ENCODE measurements at regions not wholly inside any gene's neighbourhood (a gene's known extent, or its start where the extent isn't known, plus 50 kb on each side); places are given as distances from the start of the nearest gene placed in this dataset.

DNA sequence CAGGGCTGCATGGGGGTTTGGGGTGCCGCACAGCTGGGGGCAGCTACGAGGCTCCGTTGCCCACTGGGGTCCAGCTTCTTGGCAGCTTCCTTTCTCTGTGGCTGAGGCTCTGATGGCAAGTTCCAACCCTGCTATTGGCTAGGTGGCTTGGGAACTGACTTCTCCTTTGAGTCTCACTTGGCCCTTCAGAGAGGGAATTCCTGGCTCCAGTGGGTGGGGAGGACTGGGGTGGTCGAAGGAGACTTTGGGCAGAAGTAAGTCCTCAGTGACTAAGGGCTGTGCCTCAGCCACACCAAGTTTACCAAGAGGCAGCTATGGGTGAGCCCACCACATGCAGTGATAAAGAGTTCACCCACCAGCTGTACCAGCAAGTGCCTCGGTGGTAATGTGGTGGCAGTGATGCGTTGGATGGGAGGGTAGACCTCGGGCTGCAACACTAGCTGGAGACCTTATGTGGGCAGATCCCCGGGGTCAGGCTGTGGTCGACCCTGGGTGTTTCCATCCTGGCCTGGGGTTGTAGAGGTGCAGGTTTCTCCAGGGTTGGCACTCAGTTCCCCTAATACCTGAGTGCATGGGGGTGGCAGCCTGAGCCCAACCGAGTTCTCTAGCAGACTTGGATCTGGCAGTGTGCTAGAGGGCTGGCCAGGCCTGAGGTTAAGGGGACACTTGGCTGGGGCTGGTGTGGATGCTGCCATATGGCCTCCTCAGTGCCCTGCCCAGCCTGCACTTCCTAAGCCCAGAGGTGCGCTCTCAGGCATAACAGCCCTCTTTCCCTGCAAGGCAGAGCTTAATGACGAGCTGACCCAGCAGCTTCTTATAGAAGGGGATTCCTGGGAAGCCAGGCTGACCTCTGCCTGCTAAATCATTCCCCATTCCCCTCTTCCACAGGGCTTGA lies 197.0 kb upstream of the CADM1 start:
- no peak for DNase-seq

GRCh38 chr11:115700496-115700895 lies 196.3 kb upstream of the CADM1 start:
- peak; percentile 91 for DNase-seq

DNA sequence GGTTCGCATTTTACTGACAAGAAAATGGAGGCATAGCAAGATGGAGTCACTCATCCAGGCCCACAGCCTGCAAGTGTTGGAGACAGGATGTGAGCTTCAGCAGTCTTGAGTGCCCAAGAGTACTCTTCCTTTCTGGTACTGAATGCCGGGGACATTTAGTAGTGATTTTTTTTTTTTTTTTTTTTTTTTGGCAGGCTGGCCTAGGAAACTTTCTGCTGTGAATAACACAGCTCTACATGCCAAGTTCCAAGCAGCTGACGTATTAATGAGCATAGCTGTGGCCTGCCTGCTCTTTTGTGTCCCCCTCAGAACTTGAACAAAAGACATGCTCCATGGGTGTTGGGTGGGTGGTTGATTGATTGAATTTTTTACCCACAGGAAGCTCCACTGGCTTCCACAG lies 195.5 kb upstream of the CADM1 start:
- no peak for DNase-seq

DNA sequence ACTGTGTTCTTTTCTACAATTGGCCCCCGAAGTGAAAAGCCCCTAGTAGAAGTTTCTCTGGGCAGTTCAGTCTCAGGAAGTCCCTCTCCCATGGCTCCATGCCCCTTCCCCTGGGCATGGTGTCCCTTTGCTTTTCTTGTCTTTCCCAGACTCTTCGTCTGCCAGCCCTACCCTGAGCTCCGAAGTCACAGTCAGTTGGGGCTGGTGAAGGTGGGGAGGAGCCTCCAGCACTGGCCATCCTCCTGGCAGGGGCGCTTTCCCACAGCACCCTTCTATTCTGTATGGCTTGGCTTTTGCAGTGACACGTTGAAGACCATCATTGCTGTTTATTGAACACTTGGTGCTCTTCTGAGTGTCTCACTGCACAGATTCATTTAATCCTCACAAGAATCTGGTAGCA lies 195.1 kb upstream of the CADM1 start:
- no peak for DNase-seq

- no peak for DNase-seq
Measured at GRCh38 chr11:115698243-115698642, 194.0 kb upstream of the CADM1 start.

- no peak for DNase-seq
Measured at GRCh38 chr11:115696563-115696962, 192.3 kb upstream of the CADM1 start.

GRCh38 chr11:115695677-115696364 lies 191.6 kb upstream of the CADM1 start:
- no peak for DNase-seq

DNA sequence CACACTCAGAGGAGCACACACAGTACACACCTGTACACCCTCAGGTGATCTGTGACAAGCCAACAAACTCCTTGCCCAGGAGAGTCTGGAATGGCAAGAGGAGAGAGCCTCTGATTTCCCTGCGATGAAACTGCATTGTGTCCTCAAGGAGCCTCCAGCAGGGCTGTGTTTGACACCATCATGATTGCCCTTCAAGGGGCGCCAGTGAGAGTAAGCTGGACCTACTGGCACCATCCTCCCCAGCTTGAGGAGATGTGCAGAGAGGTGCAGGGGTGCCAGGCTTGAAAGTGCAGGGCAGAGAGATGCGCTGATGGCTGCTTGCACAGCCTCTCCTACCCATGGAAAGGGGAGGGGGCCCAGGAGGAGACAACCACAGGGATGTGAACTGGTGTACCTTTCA lies 188.8 kb upstream of the CADM1 start:
- no peak for DNase-seq

- DNase-seq = no peak
Measured at GRCh38 chr11:115691030-115691429, 186.8 kb upstream of the CADM1 start.

DNA sequence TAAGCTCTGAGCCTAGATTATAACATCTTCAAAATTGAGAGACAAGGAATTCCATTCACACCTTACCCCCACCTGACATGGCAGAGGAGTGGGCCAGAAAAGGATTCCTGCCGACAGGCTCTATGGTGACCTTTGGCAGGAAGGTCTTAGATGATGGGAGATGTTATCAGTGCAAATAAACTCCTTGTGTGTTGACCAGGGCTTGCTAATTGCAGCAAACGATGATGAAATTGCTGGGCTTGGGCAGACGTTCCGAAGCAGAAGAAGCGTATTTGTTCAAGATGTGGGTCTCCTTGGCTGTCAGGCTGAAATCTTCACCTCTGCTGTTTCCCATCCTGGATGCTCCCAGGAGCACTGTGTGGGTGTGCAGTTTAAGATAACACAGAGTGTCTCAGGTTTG lies 183.7 kb upstream of the CADM1 start:
- DNase-seq = no peak

GRCh38 chr11:115684699-115685098 lies 180.5 kb upstream of the CADM1 start:
- no peak for DNase-seq

DNA sequence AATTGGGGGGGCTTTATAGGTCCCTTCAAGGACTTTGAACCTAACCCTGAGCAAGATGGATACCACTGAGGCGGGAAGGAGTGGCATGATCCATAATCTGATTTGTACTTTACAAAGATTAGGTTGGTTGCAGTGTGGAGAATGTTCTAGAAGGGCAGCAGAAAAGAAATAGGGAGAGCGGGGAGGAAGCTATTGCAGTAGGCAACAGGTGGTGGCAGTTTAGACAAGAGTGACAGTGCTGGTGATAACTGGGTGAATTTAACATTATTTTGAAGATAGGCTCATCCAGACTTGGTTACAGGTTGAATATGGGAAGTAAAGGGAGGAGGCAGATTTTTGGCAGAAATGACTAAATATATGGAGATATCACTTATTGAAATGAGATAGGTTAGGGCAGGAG lies 179.9 kb upstream of the CADM1 start:
- no peak for DNase-seq

GRCh38 chr11:115682888-115683287 lies 178.7 kb upstream of the CADM1 start:
- no peak for DNase-seq

GRCh38 chr11:115682101-115682500 lies 177.9 kb upstream of the CADM1 start:
- DNase-seq = no peak

DNA sequence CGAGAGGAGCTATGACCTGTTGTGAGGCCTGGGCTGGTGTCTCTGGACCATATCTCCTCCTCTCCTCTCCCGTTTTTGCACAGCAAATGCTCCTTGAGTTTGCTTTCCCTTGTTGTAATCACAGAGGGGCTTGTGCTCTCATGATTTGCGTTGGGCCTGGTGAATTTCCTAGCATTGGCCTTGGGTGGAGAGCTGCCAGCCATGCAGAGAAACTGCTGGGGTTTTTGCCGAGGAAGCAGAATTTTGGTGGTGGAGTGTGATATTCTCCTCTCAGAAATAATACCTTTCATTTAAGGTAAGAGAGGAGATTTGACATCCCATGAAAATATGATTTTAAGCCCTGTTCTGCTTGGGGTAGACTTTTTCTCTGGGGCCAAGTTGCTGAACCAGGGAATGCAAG lies 175.7 kb upstream of the CADM1 start:
- no peak for DNase-seq

DNA sequence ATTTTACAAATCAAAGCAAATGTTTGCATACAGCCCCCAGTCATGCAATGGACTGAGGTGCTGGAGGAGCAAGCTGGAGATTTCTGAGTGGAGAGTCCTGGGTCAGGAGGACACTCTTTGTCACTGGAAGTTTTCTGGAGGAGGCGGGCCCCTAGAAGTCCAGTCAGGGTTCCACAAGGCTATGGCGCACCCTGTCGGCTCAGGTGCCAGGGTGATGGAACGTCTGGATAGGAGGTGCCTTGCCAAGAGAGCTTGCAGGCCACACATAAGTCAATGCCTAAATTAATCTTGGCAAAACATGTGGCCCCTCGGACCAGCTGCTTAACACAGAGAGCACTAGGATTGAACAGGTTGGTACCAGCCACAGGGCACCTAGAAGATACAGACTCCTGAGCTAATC lies 174.7 kb upstream of the CADM1 start:
- DNase-seq = no peak

DNA sequence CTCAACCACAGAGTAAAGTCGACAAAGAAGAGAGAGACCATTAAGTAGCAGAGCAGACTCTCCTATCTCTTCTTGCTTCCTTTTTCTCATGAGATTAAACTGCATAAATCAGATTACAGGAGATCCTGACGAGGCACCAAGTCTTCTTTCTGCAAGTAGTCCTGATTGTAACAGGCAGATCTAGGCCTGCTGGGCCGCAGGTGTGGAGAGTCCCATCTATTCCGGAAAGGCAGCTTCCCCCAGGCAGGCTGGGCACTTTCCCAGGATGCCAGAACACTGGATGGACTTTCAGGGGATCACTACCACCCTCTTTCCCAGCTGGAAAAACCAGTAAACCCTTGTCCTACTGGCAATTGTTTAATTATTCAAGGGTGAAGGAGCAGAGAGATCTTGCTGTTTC lies 173.0 kb upstream of the CADM1 start:
- no peak for DNase-seq

GRCh38 chr11:115676768-115677167 lies 172.6 kb upstream of the CADM1 start:
- DNase-seq = no peak

- peak; percentile 20 for DNase-seq
Measured at GRCh38 chr11:115676206-115676605, 172.0 kb upstream of the CADM1 start.

DNA sequence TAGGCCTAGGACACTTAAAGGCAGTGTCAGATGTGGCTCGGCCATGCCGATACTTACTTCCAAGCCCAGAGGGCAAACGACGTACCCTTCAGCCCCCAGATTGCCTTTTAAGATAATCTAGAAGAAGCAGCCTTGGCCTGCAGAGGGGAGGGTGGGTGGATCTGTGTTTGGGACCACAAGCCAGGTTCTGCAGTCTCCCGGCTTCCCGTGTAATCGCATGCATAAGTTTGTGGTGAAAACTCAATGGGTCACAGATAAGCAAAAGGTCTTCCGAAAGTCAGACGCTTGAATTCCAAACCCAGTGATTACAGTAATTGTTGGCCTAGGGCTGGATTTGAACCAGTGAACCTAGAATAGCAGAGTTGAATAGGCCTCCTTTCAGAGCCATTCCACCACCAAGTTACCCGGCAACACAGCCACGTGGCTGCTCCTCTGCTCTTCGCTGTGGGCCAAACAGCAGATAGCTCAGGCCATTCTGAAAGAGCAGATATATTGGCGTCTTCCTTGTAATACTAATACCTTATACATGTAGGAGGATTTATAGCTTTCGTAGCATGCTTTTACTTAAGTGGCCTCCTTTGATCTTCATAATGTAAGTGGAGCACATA lies 170.8 kb upstream of the CADM1 start:
- DNase-seq = no peak

DNA sequence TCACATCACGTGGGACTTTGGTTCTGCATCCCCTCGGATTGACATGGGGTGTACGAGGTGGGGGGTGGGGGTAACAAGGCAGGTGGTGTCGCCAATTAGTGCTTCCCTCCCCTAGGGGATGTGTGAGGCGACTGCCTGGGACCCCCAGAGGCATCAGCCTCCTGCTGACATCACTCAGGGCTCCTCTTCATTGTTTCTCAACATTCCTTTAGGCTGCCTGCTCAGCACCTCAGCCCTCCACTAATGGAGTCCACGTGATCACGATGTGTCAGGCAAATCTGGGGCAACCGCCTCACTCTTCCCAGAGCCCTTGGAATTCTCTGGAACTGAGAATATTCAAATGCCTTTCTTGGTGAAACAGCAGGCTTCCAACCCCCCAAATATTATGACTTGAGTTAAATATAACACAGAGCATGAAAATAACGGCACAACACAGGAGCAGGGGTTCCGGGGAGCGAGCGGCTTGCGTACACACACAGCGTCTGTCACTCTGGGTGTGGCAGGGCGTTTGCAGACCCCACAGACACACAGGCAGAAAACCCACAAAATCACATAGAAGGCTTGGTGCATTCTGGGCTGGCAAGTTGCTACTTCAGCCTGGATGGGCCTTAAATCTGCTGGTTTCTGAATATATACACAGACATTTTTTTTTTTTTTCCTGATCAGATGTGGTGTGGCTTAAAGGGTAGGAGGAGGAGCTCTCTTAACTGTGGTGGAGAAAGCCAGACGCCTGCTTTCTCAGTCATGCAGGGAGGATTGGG lies 170.1 kb upstream of the CADM1 start:
- no peak for DNase-seq

GRCh38 chr11:115673720-115674119 lies 169.5 kb upstream of the CADM1 start:
- DNase-seq = no peak

DNA sequence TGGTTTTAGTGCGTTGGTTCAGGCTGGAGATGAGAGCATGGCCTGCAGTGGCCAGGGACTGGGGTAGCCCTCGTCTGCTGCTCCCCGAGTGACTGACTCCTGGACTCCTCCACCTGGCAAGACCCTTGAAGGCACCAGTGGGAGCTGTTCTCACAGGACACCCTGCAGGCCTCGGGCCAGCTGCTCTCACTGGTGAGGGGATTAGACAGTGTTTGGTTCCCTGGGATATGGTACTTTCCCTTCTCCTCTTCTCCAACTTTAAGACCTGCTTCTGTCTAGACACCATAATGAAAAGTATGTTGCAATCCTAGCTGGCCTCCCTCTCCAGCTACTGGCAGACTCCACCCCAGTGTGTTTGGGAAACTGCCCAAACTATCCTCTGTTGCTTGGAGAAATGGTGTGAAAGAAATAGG lies 168.8 kb upstream of the CADM1 start:
- DNase-seq = no peak

Measured in NCI-H1436 treated with DMSO at 0.1 percent for 48 hours (cell line).